Fibroblast of lung (primary cell): ENCODE measurements at regions not wholly inside any gene's neighbourhood (a gene's known extent, or its start where the extent isn't known, plus 50 kb on each side); places are given as distances from the start of the nearest gene placed in this dataset.

Experiments used
- EZH2 ChIP-seq: IDR thresholded peaks from 2 replicates; pipeline ENCODE4 v1.5.1; 2012; ENCODE audit warnings: low read length, control low read depth, mild to moderate bottlenecking; ENCODE audit errors: missing control alignments
- TF ChIP-seq, protein P1 (sequence below), 2 donors: IDR thresholded peaks in 1 of 2; conservative IDR thresholded peaks in 1 of 2; 1 replicate in 1 of 2; 2 replicates in 1 of 2; pipeline ENCODE4 v1.5.1; 2011 to 2012; ENCODE audit warnings: low read length in 2 of 2, control low read depth in 1 of 2, inconsistent platforms in 1 of 2, low read depth in 1 of 2, mild to moderate bottlenecking in 1 of 2

GRCh38 chr17:78300962-78301820 is 58.7 kb downstream of the SOCS3 start:
- TF ChIP-seq, protein P1, sequence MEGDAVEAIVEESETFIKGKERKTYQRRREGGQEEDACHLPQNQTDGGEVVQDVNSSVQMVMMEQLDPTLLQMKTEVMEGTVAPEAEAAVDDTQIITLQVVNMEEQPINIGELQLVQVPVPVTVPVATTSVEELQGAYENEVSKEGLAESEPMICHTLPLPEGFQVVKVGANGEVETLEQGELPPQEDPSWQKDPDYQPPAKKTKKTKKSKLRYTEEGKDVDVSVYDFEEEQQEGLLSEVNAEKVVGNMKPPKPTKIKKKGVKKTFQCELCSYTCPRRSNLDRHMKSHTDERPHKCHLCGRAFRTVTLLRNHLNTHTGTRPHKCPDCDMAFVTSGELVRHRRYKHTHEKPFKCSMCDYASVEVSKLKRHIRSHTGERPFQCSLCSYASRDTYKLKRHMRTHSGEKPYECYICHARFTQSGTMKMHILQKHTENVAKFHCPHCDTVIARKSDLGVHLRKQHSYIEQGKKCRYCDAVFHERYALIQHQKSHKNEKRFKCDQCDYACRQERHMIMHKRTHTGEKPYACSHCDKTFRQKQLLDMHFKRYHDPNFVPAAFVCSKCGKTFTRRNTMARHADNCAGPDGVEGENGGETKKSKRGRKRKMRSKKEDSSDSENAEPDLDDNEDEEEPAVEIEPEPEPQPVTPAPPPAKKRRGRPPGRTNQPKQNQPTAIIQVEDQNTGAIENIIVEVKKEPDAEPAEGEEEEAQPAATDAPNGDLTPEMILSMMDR (conservative IDR thresholded peaks at IDR 0.05 in 1 of 2, IDR thresholded peaks at IDR 0.05 in 1 of 2; ENCODE audit: low read depth in 1 of 2, low read length in 2 of 2) = no peak
- TF ChIP-seq EZH2 = no peak
